Parathyroid adenoma (tissue), 2 donors: ENCODE measurements at regions not wholly inside any gene's neighbourhood (a gene's known extent, or its start where the extent isn't known, plus 50 kb on each side); places are given as distances from the start of the nearest gene placed in this dataset.

Experiments used
- H2AFZ ChIP-seq: fragments of 300-600 bp; sonication (generic); one replicate; pipeline ENCODE4 v1.7.0; 2017; ENCODE audit warnings: antibody characterized with exemption, mild to moderate bottlenecking
- H3K27ac ChIP-seq: fragments of 300-600 bp; sonication (generic); one replicate; pipeline ENCODE4 v1.7.0; 2017
- H3K27me3 ChIP-seq: fragments of 300-600 bp; sonication (generic); one replicate; pipeline ENCODE4 v1.7.0; 2017; ENCODE audit warnings: low read length; ENCODE audit not compliant: control insufficient read depth, insufficient read depth
- H3K36me3 ChIP-seq: fragments of 300-600 bp; sonication (generic); one replicate; pipeline ENCODE4 v1.7.0; 2017; ENCODE audit warnings: low read length; ENCODE audit not compliant: control insufficient read depth, insufficient read depth
- H3K4me1 ChIP-seq: fragments of 300-600 bp; sonication (generic); one replicate; pipeline ENCODE4 v1.7.0; 2017; ENCODE audit warnings: control low read depth
- H3K4me2 ChIP-seq: fragments of 300-600 bp; sonication (generic); one replicate; pipeline ENCODE4 v1.7.0; 2017; ENCODE audit warnings: low read length
- H3K4me3 ChIP-seq: fragments of 300-600 bp; sonication (generic); one replicate; pipeline ENCODE4 v1.7.0; 2017; ENCODE audit warnings: low read depth, low read length
- H3K79me2 ChIP-seq: fragments of 300-600 bp; sonication (generic); one replicate; pipeline ENCODE4 v1.7.0; 2017; ENCODE audit warnings: control low read depth
- H3K9ac ChIP-seq: fragments of 300-600 bp; sonication (generic); one replicate; pipeline ENCODE4 v1.7.0; 2017; ENCODE audit warnings: mild to moderate bottlenecking
- H3K9me3 ChIP-seq: fragments of 300-600 bp; sonication (generic); one replicate; pipeline ENCODE4 v1.7.0; 2017; ENCODE audit warnings: low read length; ENCODE audit not compliant: control insufficient read depth
- TF ChIP-seq, protein P1 (sequence below): fragments of 300-600 bp; sonication (generic); IDR thresholded peaks from one replicate; pipeline ENCODE4 v1.7.0; 2017; ENCODE audit warnings: antibody characterized with exemption, mild to moderate bottlenecking
- donor health status: primary hyperparathyroidism.

- no peaks in the 10 kb centered on the region for H3K79me2 ChIP-seq
- H3K9ac ChIP-seq, result no peak overlapping the region
- no peaks in the 10 kb centered on the region for H3K36me3 ChIP-seq
- H3K9me3 ChIP-seq, result no peaks in the 10 kb centered on the region
- TF ChIP-seq, protein P1, sequence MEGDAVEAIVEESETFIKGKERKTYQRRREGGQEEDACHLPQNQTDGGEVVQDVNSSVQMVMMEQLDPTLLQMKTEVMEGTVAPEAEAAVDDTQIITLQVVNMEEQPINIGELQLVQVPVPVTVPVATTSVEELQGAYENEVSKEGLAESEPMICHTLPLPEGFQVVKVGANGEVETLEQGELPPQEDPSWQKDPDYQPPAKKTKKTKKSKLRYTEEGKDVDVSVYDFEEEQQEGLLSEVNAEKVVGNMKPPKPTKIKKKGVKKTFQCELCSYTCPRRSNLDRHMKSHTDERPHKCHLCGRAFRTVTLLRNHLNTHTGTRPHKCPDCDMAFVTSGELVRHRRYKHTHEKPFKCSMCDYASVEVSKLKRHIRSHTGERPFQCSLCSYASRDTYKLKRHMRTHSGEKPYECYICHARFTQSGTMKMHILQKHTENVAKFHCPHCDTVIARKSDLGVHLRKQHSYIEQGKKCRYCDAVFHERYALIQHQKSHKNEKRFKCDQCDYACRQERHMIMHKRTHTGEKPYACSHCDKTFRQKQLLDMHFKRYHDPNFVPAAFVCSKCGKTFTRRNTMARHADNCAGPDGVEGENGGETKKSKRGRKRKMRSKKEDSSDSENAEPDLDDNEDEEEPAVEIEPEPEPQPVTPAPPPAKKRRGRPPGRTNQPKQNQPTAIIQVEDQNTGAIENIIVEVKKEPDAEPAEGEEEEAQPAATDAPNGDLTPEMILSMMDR, result no peak
- no peak overlapping the region for H3K27ac ChIP-seq
- no peaks in the 10 kb centered on the region for H3K4me1 ChIP-seq
- no peak overlapping the region for H3K4me3 ChIP-seq
- no peak overlapping the region for H3K4me2 ChIP-seq
- no peaks in the 10 kb centered on the region for H3K27me3 ChIP-seq
- H2AFZ ChIP-seq, result no peak overlapping the region
Observed at GRCh38 chr12:11564984-11565651, 84.4 kb upstream of the ETV6 start.

GRCh38 chr12:11565752-11566151, 83.7 kb upstream of the ETV6 start:
- Histone ChIP-seq H3K4me3 (no peak overlapping the region), H3K9me3 (no peaks in the 10 kb centered on the region), H3K36me3 (no peaks in the 10 kb centered on the region), H3K4me2 (no peak overlapping the region), H3K9ac (no peak overlapping the region), H3K27me3 (no peaks in the 10 kb centered on the region), H3K4me1 (no peaks in the 10 kb centered on the region), H3K79me2 (no peaks in the 10 kb centered on the region), H2AFZ (no peak overlapping the region), H3K27ac (no peak overlapping the region)
- TF ChIP-seq, protein P1, result no peak

DNA sequence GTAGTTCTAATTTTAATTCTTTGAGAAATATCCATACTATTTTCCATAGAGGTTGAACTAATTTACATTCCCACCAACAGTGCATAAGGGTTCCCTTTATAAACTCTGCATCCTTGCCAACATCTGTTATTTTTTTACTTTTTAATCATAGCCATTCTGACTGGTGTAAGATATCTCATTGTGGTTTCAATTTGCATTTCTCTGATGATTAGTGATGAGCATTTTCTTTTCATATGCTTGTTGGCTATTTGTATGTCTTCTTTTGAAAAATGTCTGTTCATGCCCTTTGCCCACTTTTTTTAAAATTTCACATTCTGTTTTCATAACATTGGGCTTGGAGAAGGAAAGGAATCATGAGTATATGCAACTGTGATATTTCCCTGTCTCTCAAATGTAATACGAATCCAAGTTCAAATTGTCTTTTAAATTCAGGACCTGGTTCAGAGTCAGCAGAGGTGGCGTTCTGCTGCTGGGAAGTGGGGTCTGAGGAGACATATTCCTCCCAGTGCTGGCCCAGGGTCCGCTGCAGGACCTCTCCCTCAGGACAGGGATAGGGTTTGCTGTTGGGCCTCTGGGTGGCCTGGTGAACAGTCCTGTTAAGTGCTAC, 81.2 kb upstream of the ETV6 start:
- no peak overlapping the region for H2AFZ ChIP-seq
- H3K4me3 ChIP-seq, result no peak overlapping the region
- no peaks in the 10 kb centered on the region for H3K36me3 ChIP-seq
- TF ChIP-seq, protein P1, result no peak
- no peaks in the 10 kb centered on the region for H3K4me1 ChIP-seq
- H3K4me2 ChIP-seq, result no peak overlapping the region
- no peaks in the 10 kb centered on the region for H3K9me3 ChIP-seq
- H3K27me3 ChIP-seq, result no peaks in the 10 kb centered on the region
- H3K27ac ChIP-seq, result no peak overlapping the region
- no peaks in the 10 kb centered on the region for H3K79me2 ChIP-seq
- no peak overlapping the region for H3K9ac ChIP-seq

DNA sequence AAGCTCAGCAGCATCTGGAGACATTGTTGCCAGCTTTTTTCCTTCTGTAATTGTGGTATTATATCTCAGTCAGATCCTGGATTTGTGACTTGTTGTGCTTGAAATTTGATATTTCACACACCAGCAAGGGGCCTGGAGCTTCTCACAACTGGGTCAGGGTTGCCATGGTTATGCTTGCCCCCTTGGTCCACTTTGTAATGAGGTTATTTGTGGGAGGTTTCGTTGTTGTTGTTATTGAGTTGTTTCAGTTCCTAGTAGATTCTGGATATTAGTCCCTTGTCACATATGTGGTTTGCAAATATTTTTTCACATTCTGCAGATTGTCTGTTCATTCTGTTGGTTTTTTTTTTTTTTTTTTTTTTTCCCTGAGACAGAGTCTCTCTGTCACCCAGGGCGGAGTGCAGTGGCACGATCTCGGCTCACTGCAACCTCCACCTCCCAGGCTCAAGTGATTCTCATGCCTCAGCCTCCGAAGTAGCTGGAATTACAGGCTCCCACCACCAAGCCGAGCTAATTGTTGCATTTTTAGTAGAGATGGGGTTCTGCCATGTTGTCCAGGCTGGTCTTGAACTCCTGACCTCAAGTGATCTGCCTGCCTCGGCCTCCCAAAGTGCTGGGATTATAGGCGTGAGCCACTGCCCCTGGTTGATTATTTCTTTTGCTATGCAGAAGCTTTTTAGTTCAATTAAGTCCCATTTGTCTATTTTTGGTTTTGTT, 80.6 kb upstream of the ETV6 start:
- no peak overlapping the region for H3K9ac ChIP-seq
- H3K79me2 ChIP-seq, result no peaks in the 10 kb centered on the region
- H3K36me3 ChIP-seq, result no peaks in the 10 kb centered on the region
- H3K27ac ChIP-seq, result no peak overlapping the region
- TF ChIP-seq, protein P1, result no peak
- no peaks in the 10 kb centered on the region for H3K4me1 ChIP-seq
- H3K27me3 ChIP-seq, result no peaks in the 10 kb centered on the region
- no peak overlapping the region for H3K4me2 ChIP-seq
- H2AFZ ChIP-seq, result no peak overlapping the region
- H3K4me3 ChIP-seq, result no peak overlapping the region
- H3K9me3 ChIP-seq, result no peaks in the 10 kb centered on the region
